Fibroblast of mammary gland (primary cell): ENCODE measurements at regions not wholly inside any gene's neighbourhood (a gene's known extent, or its start where the extent isn't known, plus 50 kb on each side); places are given as distances from the start of the nearest gene placed in this dataset.

Experiments used
- DNase-seq: peaks from one replicate; pipeline ENCODE4 v3.0.0-alpha.2; 2010; ENCODE audit warnings: low read depth
- H3K4me3 ChIP-seq: 2 replicates; pipeline ENCODE4 v1.5.1; 2011; ENCODE audit warnings: low read depth, mild to moderate bottlenecking, low read length, moderate library complexity; ENCODE audit not compliant: control insufficient read depth
- TF ChIP-seq, protein P1 (sequence below): conservative IDR thresholded peaks from 2 replicates; pipeline ENCODE4 v1.5.1; 2011; ENCODE audit warnings: low read depth, low read length, inconsistent platforms; ENCODE audit not compliant: control insufficient read depth, insufficient read depth

DNA sequence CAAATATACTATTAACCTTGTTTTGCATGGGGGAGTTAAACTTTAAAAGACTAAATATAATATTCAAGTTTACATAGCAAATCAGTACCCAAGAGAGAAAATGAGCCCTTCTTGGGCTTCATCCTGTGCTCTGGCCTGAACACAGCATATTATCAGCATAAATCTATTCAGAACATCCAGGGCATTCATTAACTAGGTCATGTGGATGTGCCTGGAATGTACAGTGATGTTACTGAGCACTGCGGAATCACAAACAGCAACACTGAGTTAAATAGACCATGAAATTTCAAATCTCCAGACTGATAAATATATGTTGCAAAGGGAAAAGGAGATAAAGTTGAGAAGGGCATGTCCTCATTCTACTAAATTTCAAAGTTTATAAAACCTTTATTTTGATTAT lies 426.4 kb downstream of the AASDHPPT start:
- no peak for DNase-seq
- no peak overlapping the region for H3K4me3 ChIP-seq
- TF ChIP-seq, protein P1, sequence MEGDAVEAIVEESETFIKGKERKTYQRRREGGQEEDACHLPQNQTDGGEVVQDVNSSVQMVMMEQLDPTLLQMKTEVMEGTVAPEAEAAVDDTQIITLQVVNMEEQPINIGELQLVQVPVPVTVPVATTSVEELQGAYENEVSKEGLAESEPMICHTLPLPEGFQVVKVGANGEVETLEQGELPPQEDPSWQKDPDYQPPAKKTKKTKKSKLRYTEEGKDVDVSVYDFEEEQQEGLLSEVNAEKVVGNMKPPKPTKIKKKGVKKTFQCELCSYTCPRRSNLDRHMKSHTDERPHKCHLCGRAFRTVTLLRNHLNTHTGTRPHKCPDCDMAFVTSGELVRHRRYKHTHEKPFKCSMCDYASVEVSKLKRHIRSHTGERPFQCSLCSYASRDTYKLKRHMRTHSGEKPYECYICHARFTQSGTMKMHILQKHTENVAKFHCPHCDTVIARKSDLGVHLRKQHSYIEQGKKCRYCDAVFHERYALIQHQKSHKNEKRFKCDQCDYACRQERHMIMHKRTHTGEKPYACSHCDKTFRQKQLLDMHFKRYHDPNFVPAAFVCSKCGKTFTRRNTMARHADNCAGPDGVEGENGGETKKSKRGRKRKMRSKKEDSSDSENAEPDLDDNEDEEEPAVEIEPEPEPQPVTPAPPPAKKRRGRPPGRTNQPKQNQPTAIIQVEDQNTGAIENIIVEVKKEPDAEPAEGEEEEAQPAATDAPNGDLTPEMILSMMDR = no peak

DNA sequence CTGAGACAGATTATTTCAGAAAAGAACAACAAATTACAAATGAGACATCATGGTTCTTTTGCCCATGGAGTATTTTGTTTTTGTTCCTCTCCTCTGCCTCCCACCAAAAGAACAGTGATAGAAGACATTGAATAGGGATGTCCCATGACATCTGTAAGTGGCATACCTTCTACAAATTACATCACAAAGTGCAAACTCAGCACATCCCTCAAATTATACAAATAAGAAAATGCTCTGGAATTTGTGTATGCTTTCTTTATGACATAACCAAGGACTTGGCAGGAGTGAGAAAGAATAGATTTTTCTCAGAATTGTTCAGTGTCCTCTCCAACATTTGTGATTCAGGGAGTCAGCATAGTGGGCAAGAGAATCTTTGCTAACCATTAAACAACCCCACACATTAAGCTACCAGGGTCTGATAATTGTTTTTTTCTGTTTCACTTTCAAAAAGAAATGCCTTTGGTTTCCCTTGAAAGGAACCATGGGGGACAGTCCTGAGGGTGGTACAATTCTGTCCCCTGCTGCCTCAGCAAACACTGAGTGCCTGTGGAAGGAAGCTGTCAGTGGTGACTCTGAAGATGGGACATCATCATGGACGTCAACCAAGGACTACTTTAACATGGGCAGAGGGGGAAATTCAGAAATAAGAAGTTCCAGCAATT lies 430.3 kb downstream of the AASDHPPT start:
- H3K4me3 ChIP-seq = no peak overlapping the region
- TF ChIP-seq, protein P1 = no peak
- no peak for DNase-seq

DNA sequence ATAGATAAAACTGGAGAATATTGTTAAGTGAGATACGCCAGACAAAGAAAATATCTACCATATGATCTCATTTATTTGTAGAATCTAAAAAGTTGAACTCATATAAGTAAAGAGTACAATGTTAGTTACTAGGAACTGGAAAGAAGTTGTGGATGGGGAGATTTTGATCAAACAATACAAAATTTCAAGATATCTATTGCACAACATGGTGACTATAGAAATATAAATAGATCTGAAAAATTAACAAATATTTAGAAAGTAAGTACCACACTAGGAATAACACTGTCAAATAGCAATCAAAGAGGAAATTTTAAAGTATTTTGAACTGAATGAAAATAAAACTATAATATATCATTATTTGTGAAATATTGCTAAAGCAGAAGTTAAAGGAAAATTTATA lies 437.2 kb downstream of the AASDHPPT start:
- H3K4me3 ChIP-seq = no peak overlapping the region
- no peak for DNase-seq
- TF ChIP-seq, protein P1 = no peak

DNA sequence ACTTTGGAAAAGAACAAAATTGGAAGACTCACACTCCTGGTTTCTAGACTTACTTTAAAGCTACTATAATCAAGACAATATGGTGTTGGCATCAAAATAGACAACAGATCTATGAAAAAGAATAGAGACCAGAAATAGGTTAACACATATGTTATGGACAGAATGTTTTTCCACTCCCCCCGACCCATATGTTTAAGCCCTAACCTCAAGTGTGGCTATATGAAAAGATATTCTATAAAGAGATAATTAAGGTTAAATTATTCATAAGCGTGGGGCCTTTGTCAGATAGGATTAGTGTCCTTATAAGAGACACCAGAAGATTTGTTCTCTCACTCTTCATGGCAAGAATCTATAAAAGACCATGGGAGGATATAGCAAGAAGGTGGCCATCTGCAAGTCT lies 440.0 kb downstream of the AASDHPPT start:
- no peak overlapping the region for H3K4me3 ChIP-seq
- DNase-seq = no peak
- TF ChIP-seq, protein P1 = no peak

DNA sequence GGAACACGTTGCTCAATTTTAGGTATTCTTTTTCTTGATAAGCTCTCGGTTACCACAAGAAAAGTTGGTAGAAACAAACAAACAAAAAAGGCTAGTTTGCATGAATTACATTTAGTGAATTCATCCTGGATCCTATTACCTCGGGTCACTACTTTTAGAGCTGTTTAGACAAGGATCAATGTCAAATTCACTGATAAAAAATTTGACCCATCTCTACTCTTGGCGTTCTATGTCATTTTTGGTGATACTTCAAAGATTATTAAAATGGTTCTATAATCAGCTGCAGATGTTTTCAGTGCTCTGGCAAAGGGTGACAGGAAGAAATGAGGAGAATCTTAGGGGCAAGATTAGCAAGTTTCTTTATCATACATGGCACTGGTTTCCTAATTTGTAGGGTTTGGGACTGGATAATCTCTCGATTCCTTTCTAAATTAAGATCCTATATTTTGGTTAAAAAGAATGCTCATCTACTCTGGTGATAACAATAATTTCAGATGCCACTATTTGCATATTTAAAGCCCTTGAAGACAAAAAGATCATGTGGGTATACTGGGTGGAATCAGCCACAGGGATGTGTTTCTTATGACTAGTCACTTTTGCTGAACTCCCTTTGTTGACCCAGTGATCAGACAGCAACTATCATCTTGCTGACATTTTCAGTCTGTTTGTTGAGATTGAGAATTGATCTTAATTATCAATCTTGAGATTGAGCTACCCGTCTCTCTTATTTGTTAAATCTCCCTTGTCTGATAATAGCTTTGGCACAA lies 442.9 kb downstream of the AASDHPPT start:
- TF ChIP-seq, protein P1 = no peak
- no peak overlapping the region for H3K4me3 ChIP-seq
- no peak for DNase-seq

DNA sequence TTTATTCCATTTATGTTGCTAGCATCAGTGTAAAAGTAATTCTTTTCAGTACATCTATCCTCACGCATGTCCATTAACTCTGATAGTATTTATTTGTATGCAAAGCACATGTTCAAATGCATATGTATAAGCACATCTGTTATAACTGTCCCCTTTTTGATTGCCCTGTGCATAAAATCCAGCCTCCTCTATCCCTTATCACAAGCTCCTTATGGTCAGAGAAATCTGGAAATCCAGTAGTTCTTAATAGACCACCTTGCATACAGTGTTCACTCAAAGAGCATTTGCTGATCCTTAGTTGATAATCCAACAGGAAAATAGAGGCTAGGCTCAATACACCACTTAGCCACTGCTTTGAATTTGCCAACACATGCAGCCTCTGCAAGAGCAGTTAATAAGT lies 443.5 kb downstream of the AASDHPPT start:
- no peak overlapping the region for H3K4me3 ChIP-seq
- no peak for DNase-seq
- TF ChIP-seq, protein P1 = no peak
